ENCODE measurements at regions not wholly inside any gene's neighbourhood (a gene's known extent, or its start where the extent isn't known, plus 50 kb on each side); places are given as distances from the start of the nearest gene placed in this dataset.

DNA sequence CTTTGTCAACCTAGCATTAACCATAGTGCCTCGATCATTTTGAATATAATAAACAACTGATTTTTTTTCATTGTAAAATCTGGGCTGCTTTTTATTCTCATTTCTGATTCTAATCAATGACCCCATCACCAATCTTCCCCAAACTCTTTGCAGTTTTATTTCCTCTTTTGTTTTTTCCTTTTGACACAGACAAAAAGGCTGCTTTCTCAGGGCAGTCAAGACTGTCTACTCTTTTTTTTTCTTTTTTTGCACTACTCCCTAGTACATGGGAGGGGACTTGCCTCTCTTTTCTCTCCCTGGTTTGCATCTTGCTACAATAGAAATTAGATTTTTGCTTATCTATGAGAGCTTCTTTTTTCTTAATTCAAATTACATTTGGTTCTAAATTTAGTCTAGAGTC is 987.9 kb downstream of the ADGRL2 start:
- TF ChIP-seq, protein P1, sequence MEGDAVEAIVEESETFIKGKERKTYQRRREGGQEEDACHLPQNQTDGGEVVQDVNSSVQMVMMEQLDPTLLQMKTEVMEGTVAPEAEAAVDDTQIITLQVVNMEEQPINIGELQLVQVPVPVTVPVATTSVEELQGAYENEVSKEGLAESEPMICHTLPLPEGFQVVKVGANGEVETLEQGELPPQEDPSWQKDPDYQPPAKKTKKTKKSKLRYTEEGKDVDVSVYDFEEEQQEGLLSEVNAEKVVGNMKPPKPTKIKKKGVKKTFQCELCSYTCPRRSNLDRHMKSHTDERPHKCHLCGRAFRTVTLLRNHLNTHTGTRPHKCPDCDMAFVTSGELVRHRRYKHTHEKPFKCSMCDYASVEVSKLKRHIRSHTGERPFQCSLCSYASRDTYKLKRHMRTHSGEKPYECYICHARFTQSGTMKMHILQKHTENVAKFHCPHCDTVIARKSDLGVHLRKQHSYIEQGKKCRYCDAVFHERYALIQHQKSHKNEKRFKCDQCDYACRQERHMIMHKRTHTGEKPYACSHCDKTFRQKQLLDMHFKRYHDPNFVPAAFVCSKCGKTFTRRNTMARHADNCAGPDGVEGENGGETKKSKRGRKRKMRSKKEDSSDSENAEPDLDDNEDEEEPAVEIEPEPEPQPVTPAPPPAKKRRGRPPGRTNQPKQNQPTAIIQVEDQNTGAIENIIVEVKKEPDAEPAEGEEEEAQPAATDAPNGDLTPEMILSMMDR (IDR thresholded peaks at IDR 0.05) = no peak
- TF ChIP-seq POLR2A (IDR thresholded peaks at IDR 0.05) = no peak
